K562 (cell line): ENCODE measurements at regions not wholly inside any gene's neighbourhood (a gene's known extent, or its start where the extent isn't known, plus 50 kb on each side); places are given as distances from the start of the nearest gene placed in this dataset.

Source experiments
- ATAC-seq: fragments of 200-7000 bp; cut with Tn5 transposase; 3 replicates; pipeline ENCODE4 v1.9.1; 2020; ENCODE audit warnings: moderate library complexity
- BruUV-seq: library from RNA; stranded (reverse); fragments of 400-500 nt; replicated peaks from 2 replicates; lab custom pipeline; 2021; lab: Mats Ljungman, UMichigan
- CTCF ChIA-PET: fragments of 300-600 bp; formaldehyde crosslinking; extraction: SDS; loops from one replicate; lab custom pipeline; 2021; ENCODE audit warnings: low intra/inter-chr PET ratio; lab: Yijun Ruan, JAX
- POLR2A ChIA-PET: fragments of 300-600, 350-650 bp; sonication (Branson Sonifier 250); formaldehyde crosslinking; extraction: SDS; loops from one replicate; lab custom pipeline; 2021; ENCODE audit warnings: antibody characterized with exemption, inconsistent platforms; lab: Yijun Ruan, JAX
- DNase-seq, 4 experiments: peaks; one replicate each; pipeline versions ENCODE4 v3.0.0 to v3.0.0-alpha.2; 2011 to 2018; ENCODE audit warnings: low spot score in 3 of 4, mixed read lengths in 3 of 4; ENCODE audit errors: extremely low read depth in 1 of 4
- FAIRE-seq: peaks from 2 replicates; lab custom pipeline; 2011; peaks lifted over from hg19 to GRCh38; lab: Jason Lieb, UNC
- H2AFZ ChIP-seq: 2 replicates; pipeline ENCODE4 v1.6.0; 2011; ENCODE audit warnings: low read depth, low read length, control low read depth, inconsistent platforms
- H3K27ac ChIP-seq: fragments of 200-600 bp; 3 replicates; pipeline ENCODE4 v1.8.0; 2011; ENCODE audit warnings: low read depth, mild to moderate bottlenecking, control low read depth, inconsistent platforms, low read length, moderate library complexity, mixed read lengths; ENCODE audit errors: extremely low read depth
- H3K27me3 ChIP-seq, 2 experiments: fragments of 300-600 bp in 1 of 2; 2 replicates in 1 of 2; 3 replicates in 1 of 2; pipeline versions ENCODE4 v1.6.0 to v1.8.0; 2011; ENCODE audit warnings: inconsistent platforms in 2 of 2, low read length in 2 of 2, mild to moderate bottlenecking in 1 of 2, mixed read lengths in 1 of 2, moderate library complexity in 1 of 2; ENCODE audit not compliant: control insufficient read depth in 2 of 2, insufficient read depth in 2 of 2
- H3K36me3 ChIP-seq: fragments of 300-600 bp; 3 replicates; pipeline ENCODE4 v1.8.0; 2011; ENCODE audit warnings: mild to moderate bottlenecking, low read length, inconsistent platforms; ENCODE audit not compliant: control insufficient read depth, insufficient read depth
- H3K4me1 ChIP-seq, 2 experiments: fragments of 200-600 bp in 1 of 2; replicated peaks in 1 of 2; 2 replicates in 1 of 2; 3 replicates in 1 of 2; pipeline versions ENCODE4 v1.5.1 to v1.8.0; 2011; ENCODE audit warnings: inconsistent platforms in 2 of 2, low read length in 2 of 2, mild to moderate bottlenecking in 1 of 2, mixed read lengths in 1 of 2, moderate library complexity in 1 of 2; ENCODE audit not compliant: control insufficient read depth in 2 of 2, insufficient read depth in 2 of 2
- H3K4me2 ChIP-seq: 2 replicates; pipeline ENCODE4 v1.6.1; 2011; ENCODE audit warnings: low read length, control low read depth, inconsistent platforms, mixed read lengths; ENCODE audit not compliant: insufficient read depth
- H3K4me3 ChIP-seq: fragments of 200-600 bp; sonication (generic), shearing (Covaris generic); 2 replicates; pipeline ENCODE4 v1.5.1; 2016; ENCODE audit warnings: control low read depth, inconsistent platforms
- H3K79me2 ChIP-seq: fragments of 200-600 bp; 3 replicates; pipeline ENCODE4 v1.8.0; 2011; ENCODE audit warnings: low read length, inconsistent platforms; ENCODE audit not compliant: control insufficient read depth, insufficient read depth
- H3K9ac ChIP-seq, 2 experiments: 2 replicates each; pipeline versions ENCODE4 v1.6.0 to v1.6.1; 2011; ENCODE audit warnings: low read depth in 2 of 2, low read length in 2 of 2, control low read depth in 1 of 2, inconsistent platforms in 1 of 2, mild to moderate bottlenecking in 1 of 2, mixed read lengths in 1 of 2; ENCODE audit not compliant: insufficient read depth in 1 of 2
- H3K9me1 ChIP-seq: one replicate; pipeline ENCODE4 v1.6.0; 2011; ENCODE audit warnings: inconsistent platforms, mild to moderate bottlenecking, low read length, moderate library complexity; ENCODE audit not compliant: control insufficient read depth, insufficient read depth
- H3K9me3 ChIP-seq: replicated peaks from 2 replicates; pipeline ENCODE4 v1.5.1; 2011; ENCODE audit warnings: low read depth, low read length, inconsistent platforms; ENCODE audit not compliant: control insufficient read depth, insufficient read depth
- H4K20me1 ChIP-seq: replicated peaks from 2 replicates; pipeline ENCODE4 v1.6.1; 2011; ENCODE audit warnings: low read length, inconsistent platforms, mixed read lengths; ENCODE audit not compliant: control insufficient read depth, insufficient read depth
- BRD9 ChIP-seq: fragments of 450-650 bp; IDR thresholded peaks from 2 replicates; pipeline ENCODE4 v1.6.1; 2018; ENCODE audit warnings: low read depth; ENCODE audit not compliant: partially characterized antibody
- FOXM1 ChIP-seq, 2 experiments: fragments of 450-650 bp in 1 of 2; sonication (generic) in 1 of 2; formaldehyde crosslinking in 1 of 2; IDR thresholded peaks; 2 replicates each; pipeline versions ENCODE4 v1.6.1 to v1.9.0; 2017 to 2022; ENCODE audit warnings: low read depth in 2 of 2, mild to moderate bottlenecking in 2 of 2, missing genetic modification reagents in 1 of 2, moderate library complexity in 1 of 2
- NEUROD1 ChIP-seq: fragments of 150-350 bp; IDR thresholded peaks from 2 replicates; pipeline ENCODE4 v1.6.1; 2014; ENCODE audit warnings: borderline replicate concordance, low read length, low read depth; ENCODE audit not compliant: partially characterized antibody
- PBX2 ChIP-seq, 2 experiments: IDR thresholded peaks in 1 of 2; conservative IDR thresholded peaks in 1 of 2; 2 replicates each; pipeline ENCODE4 v1.6.1; 2016; ENCODE audit warnings: low read depth in 2 of 2, mild to moderate bottlenecking in 1 of 2, missing compliant biosample characterization in 1 of 2, missing genetic modification characterization in 1 of 2, moderate library complexity in 1 of 2
- WGBS: fragments of 100-300 bp; shearing (Covaris generic); methylation state at CpG from one replicate; pipeline ENCODE4 v1.1.6; 2016; ENCODE audit warnings: low coverage, mixed read lengths; ENCODE audit not compliant: insufficient coverage; ENCODE audit errors: missing lambda C conversion rate; 5-methylcytosine and 5-hydroxymethylcytosine counted together
- in situ Hi-C: fragments of 300-500 bp; cut with MboI; formaldehyde crosslinking; loops from 4 replicates; pipeline ENCODE4 v1.15.0; 2018; ENCODE audit warnings: inconsistent platforms, mixed read lengths
- intact Hi-C: fragments of 100-400 bp; cut with micrococcal nuclease; formaldehyde crosslinking; loops from 2 replicates; pipeline ENCODE4 v1.14.2; 2022
- TF ChIP-seq, protein P1 (sequence below): fragments of 450-650 bp; formaldehyde crosslinking; IDR thresholded peaks from 2 replicates; pipeline ENCODE4 v1.4.0; 2020; ENCODE audit warnings: mild to moderate bottlenecking, mixed read lengths

DNA sequence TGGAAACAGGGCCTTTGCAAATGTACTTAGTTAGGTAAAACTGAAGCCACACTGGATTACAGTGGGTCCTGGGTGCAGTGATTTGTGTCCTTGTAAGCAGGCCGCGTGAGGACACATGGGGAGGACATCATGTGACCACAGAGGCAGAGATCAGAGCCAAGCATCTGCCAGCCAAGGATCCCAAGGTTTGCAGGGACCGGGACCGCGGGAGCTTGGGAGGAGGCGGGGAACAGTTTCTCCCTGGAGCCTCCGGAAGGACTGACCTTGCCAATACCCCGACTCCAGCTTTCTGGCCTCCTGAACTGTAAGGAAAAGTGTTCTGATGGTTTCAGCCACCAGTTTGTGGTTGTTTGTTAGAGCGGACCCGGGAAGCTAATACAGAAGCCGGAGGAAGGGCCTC is 500.9 kb downstream of the PREX1 start:
- H3K4me3 ChIP-seq: no peak overlapping the region
- WGBS: 2% methylated on average over 11 of the region's 11 CpGs
- peaks cover 0 to 24% of the 10 kb centered on the region in 2 experiments; a peak in 4 of 5 replicates for H3K27me3 ChIP-seq
- no peaks in the 10 kb centered on the region for H4K20me1 ChIP-seq
- H3K9ac ChIP-seq: no peak overlapping the region; a peak in 1 of 4 replicates
- CTCF ChIA-PET: no interaction called here
- no peak overlapping the region for H3K27ac ChIP-seq
- no peaks in the 10 kb centered on the region for H3K9me3 ChIP-seq
- no peaks in the 10 kb centered on the region for H3K36me3 ChIP-seq
- no TSS peak for BruUV-seq
- H3K79me2 ChIP-seq: no peaks in the 10 kb centered on the region
- ATAC-seq: no peak
- intact Hi-C loops (no loop called here), in situ Hi-C loops (no loop called here)
- no peak overlapping the region for H2AFZ ChIP-seq
- no peak for FAIRE-seq
- H3K4me2 ChIP-seq: no peak overlapping the region
- H3K9me1 ChIP-seq: no peaks in the 10 kb centered on the region
- no peaks in the 10 kb centered on the region for H3K4me1 ChIP-seq
- TF ChIP-seq, protein P1, sequence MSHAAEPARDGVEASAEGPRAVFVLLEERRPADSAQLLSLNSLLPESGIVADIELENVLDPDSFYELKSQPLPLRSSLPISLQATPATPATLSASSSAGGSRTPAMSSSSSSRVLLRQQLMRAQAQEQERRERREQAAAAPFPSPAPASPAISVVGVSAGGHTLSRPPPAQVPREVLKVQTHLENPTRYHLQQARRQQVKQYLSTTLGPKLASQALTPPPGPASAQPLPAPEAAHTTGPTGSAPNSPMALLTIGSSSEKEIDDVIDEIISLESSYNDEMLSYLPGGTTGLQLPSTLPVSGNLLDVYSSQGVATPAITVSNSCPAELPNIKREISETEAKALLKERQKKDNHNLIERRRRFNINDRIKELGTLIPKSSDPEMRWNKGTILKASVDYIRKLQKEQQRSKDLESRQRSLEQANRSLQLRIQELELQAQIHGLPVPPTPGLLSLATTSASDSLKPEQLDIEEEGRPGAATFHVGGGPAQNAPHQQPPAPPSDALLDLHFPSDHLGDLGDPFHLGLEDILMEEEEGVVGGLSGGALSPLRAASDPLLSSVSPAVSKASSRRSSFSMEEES: peak; percentile 19
- TF ChIP-seq PBX2 (CRISPR knock-in tag; IDR thresholded peaks at IDR 0.05; ENCODE audit: low read depth) (no peak), PBX2 (tag; conservative IDR thresholded peaks at IDR 0.05; ENCODE audit: low read depth) (no peak), BRD9 (no peak), NEUROD1 (no peak), FOXM1 (IDR thresholded peaks at IDR 0.05; ENCODE audit: low read depth) (no peak), FOXM1 (CRISPR knock-in tag; IDR thresholded peaks at IDR 0.05; ENCODE audit: low read depth) (no peak)
- DNase-seq: no peak
- POLR2A ChIA-PET: no interaction called here
